H9 (cell line): ENCODE measurements at regions not wholly inside any gene's neighbourhood (a gene's known extent, or its start where the extent isn't known, plus 50 kb on each side); places are given as distances from the start of the nearest gene placed in this dataset.

Experiments
- DNase-seq: peaks from one replicate; pipeline ENCODE4 v3.0.0-alpha.2; 2017
- H2AFZ ChIP-seq: one replicate; pipeline ENCODE4 v1.6.1; 2013; ENCODE audit warnings: mild to moderate bottlenecking, low read length, control low read depth, moderate library complexity
- H2AK5ac ChIP-seq: 2 replicates; pipeline ENCODE4 v1.6.1; 2013; ENCODE audit warnings: low read length, control low read depth, mixed read lengths; ENCODE audit not compliant: insufficient read length
- H2BK120ac ChIP-seq: one replicate; pipeline ENCODE4 v1.6.1; 2013; ENCODE audit warnings: low read depth, mild to moderate bottlenecking, low read length, control low read depth, inconsistent platforms; ENCODE audit not compliant: poor library complexity, severe bottlenecking
- H2BK12ac ChIP-seq: 2 replicates; pipeline ENCODE4 v1.6.1; 2013; ENCODE audit warnings: low read length, control low read depth, mixed read lengths, low read depth; ENCODE audit not compliant: insufficient read length
- H2BK15ac ChIP-seq: 2 replicates; pipeline ENCODE4 v1.6.1; 2013; ENCODE audit warnings: low read depth, low read length, control low read depth
- H2BK20ac ChIP-seq: one replicate; pipeline ENCODE4 v1.6.1; 2013; ENCODE audit warnings: low read depth, mild to moderate bottlenecking, low read length, control low read depth, inconsistent platforms; ENCODE audit not compliant: poor library complexity, severe bottlenecking
- H2BK5ac ChIP-seq: 2 replicates; pipeline ENCODE4 v1.6.1; 2013; ENCODE audit warnings: low read length, control low read depth, mixed read lengths; ENCODE audit not compliant: insufficient read length
- H3K14ac ChIP-seq: 2 replicates; pipeline ENCODE4 v1.6.1; 2013; ENCODE audit warnings: low read length, control low read depth; ENCODE audit not compliant: insufficient read depth
- H3K18ac ChIP-seq: 2 replicates; pipeline ENCODE4 v1.6.1; 2013; ENCODE audit warnings: low read depth, mild to moderate bottlenecking, mixed read lengths, low read length, control low read depth; ENCODE audit not compliant: insufficient read length
- H3K23ac ChIP-seq: 2 replicates; pipeline ENCODE4 v1.6.1; 2013; ENCODE audit warnings: low read length, control low read depth, mixed read lengths, low read depth; ENCODE audit not compliant: insufficient read length
- H3K23me2 ChIP-seq: 2 replicates; pipeline ENCODE4 v1.6.1; 2013; ENCODE audit warnings: low read depth, mild to moderate bottlenecking, mixed read lengths, low read length, control low read depth; ENCODE audit not compliant: insufficient read length, poor library complexity, severe bottlenecking
- H3K27ac ChIP-seq: 2 replicates; pipeline ENCODE4 v1.5.1; 2013; ENCODE audit warnings: low read length, control low read depth, mixed read lengths, low read depth; ENCODE audit not compliant: insufficient read length
- H3K27me3 ChIP-seq: 2 replicates; pipeline ENCODE4 v1.6.1; 2013; ENCODE audit warnings: low read length, control low read depth, inconsistent platforms; ENCODE audit not compliant: insufficient read depth
- H3K4ac ChIP-seq: 2 replicates; pipeline ENCODE4 v1.6.1; 2013; ENCODE audit warnings: low read depth, mild to moderate bottlenecking, control low read depth, inconsistent platforms, low read length, moderate library complexity
- H3K4me1 ChIP-seq: 2 replicates; pipeline ENCODE4 v1.6.1; 2013; ENCODE audit warnings: low read length, control low read depth, inconsistent platforms; ENCODE audit not compliant: insufficient read depth
- H3K4me2 ChIP-seq: 2 replicates; pipeline ENCODE4 v1.6.1; 2013; ENCODE audit warnings: low read length, control low read depth, mixed read lengths; ENCODE audit not compliant: insufficient read length, insufficient read depth
- H3K56ac ChIP-seq: 2 replicates; pipeline ENCODE4 v1.6.1; 2013; ENCODE audit warnings: low read depth, mild to moderate bottlenecking, mixed read lengths, low read length, control low read depth; ENCODE audit not compliant: insufficient read length
- H3K79me1 ChIP-seq: 2 replicates; pipeline ENCODE4 v1.6.1; 2013; ENCODE audit warnings: low read depth, mild to moderate bottlenecking, moderate library complexity, low read length, control low read depth, inconsistent platforms; ENCODE audit not compliant: insufficient read depth, poor library complexity, severe bottlenecking
- H3K79me2 ChIP-seq: 2 replicates; pipeline ENCODE4 v1.6.1; 2013; ENCODE audit warnings: low read length, control low read depth, inconsistent platforms; ENCODE audit not compliant: insufficient read depth
- H3K9ac ChIP-seq: 2 replicates; pipeline ENCODE4 v1.6.1; 2013; ENCODE audit warnings: low read length, control low read depth, mixed read lengths; ENCODE audit not compliant: insufficient read length; ENCODE audit errors: extremely low read depth
- H3K9me3 ChIP-seq: one replicate; pipeline ENCODE4 v1.6.1; 2013; ENCODE audit warnings: low read depth, low read length, inconsistent platforms; ENCODE audit not compliant: control insufficient read depth
- H3T11ph ChIP-seq: one replicate; pipeline ENCODE4 v1.6.1; 2013; ENCODE audit warnings: mild to moderate bottlenecking, low read length, control low read depth, inconsistent platforms
- H4K20me1 ChIP-seq: one replicate; pipeline ENCODE4 v1.6.1; 2013; ENCODE audit not compliant: control insufficient read depth, insufficient read length, insufficient read depth
- H4K5ac ChIP-seq: 2 replicates; pipeline ENCODE4 v1.6.1; 2013; ENCODE audit warnings: low read depth, mild to moderate bottlenecking, mixed read lengths, low read length, control low read depth; ENCODE audit not compliant: insufficient read length
- H4K8ac ChIP-seq: replicated peaks from 2 replicates; pipeline ENCODE4 v1.6.1; 2013; ENCODE audit warnings: low read length, control low read depth, mixed read lengths, low read depth; ENCODE audit not compliant: insufficient read length
- H4K91ac ChIP-seq: 2 replicates; pipeline ENCODE4 v1.6.1; 2013; ENCODE audit warnings: low read depth, mild to moderate bottlenecking, moderate library complexity, mixed read lengths, low read length, control low read depth; ENCODE audit not compliant: insufficient read length
- H3K27ac Mint-ChIP-seq, 3 experiments: 2 replicates in 2 of 3; 3 replicates in 1 of 3; pipeline ENCODE4 v1.8.0; 2020 to 2021; ENCODE audit warnings: mixed read lengths in 3 of 3, mild to moderate bottlenecking in 1 of 3, moderate library complexity in 1 of 3
- H3K27me3 Mint-ChIP-seq: 2 replicates; pipeline ENCODE4 v1.8.0; 2021; ENCODE audit warnings: low read depth, mild to moderate bottlenecking, moderate library complexity, mixed read lengths
- H3K36me3 Mint-ChIP-seq, 3 experiments: 2 replicates in 2 of 3; 3 replicates in 1 of 3; pipeline ENCODE4 v1.8.0; 2020 to 2021; ENCODE audit warnings: low read depth in 3 of 3, mixed read lengths in 3 of 3; ENCODE audit not compliant: insufficient read depth in 1 of 3
- H3K4me1 Mint-ChIP-seq, 2 experiments: 2 replicates each; pipeline ENCODE4 v1.8.0; 2020; ENCODE audit warnings: mixed read lengths in 2 of 2
- H3K4me3 Mint-ChIP-seq, 2 experiments: 2 replicates in 1 of 2; 3 replicates in 1 of 2; pipeline ENCODE4 v1.8.0; 2020 to 2021; ENCODE audit warnings: mild to moderate bottlenecking in 2 of 2, mixed read lengths in 2 of 2, moderate library complexity in 1 of 2
- H3K9me3 Mint-ChIP-seq, 2 experiments: 2 replicates in 1 of 2; 3 replicates in 1 of 2; pipeline ENCODE4 v1.8.0; 2020; ENCODE audit warnings: mild to moderate bottlenecking in 2 of 2, mixed read lengths in 2 of 2, moderate library complexity in 1 of 2
- CTCF ChIP-seq: fragments of 200-600 bp; sonication (generic); conservative IDR thresholded peaks from 3 replicates; pipeline ENCODE4 v1.8.0; 2021; ENCODE audit warnings: antibody characterized with exemption, mild to moderate bottlenecking
- WGBS: extraction: QIAGEN DNeasy Blood & Tissue Kit; methylation state at CpG from one replicate; pipeline ENCODE4 v1.1.7; 2013; ENCODE audit warnings: missing lambda C conversion rate, low lambda C conversion rate, mixed read lengths; ENCODE audit not compliant: insufficient read length; ENCODE audit errors: extremely low coverage; 5-methylcytosine and 5-hydroxymethylcytosine counted together

DNA sequence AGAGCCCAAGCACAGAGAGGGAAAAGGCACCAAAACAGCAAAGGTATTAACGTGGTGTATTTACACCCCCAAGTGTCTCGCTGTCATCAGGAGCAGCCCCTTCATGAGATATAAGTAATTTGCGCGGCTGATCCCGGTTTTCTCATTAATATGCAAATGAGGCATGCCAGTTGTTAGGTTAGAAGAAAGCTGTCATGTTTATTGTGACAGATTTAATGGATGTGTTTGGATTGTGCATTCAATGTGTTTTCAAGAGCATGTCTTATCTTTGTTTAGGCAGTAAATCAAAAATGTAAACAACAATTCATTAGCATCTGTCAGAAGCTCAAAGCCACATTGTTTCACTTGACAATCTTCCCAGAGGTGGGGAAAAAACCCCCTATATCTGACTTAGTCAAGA is 56.5 kb upstream of the CTBP2 start:
- no peak overlapping the region for H3K9ac ChIP-seq
- Mint-ChIP-seq H3K4me1 (peaks cover 12 to 16% of the 10 kb centered on the region in 2 experiments), H3K36me3 (no peaks in the 10 kb centered on the region; a peak in 1 of 7 replicates), H3K9me3 (no peaks in the 10 kb centered on the region; a peak in 1 of 5 replicates), H3K27ac (peak overlapping the region in 1 of 3 experiments; percentile 30; a peak in 1 of 7 replicates), H3K4me3 (no peak overlapping the region), H3K27me3 (peaks cover 3% of the 10 kb centered on the region)
- no peak overlapping the region for H2AK5ac ChIP-seq
- no peak overlapping the region for H3K56ac ChIP-seq
- H4K91ac ChIP-seq: no peak overlapping the region
- H3K27me3 ChIP-seq: no peaks in the 10 kb centered on the region
- no peak for TF ChIP-seq CTCF
- H2BK5ac ChIP-seq: no peak overlapping the region
- no peak overlapping the region for H3K4me2 ChIP-seq
- no peak overlapping the region for H4K8ac ChIP-seq
- H3K14ac ChIP-seq: no peak overlapping the region
- no peak overlapping the region for H2AFZ ChIP-seq
- H3K79me1 ChIP-seq: no peaks in the 10 kb centered on the region
- H2BK12ac ChIP-seq: no peak overlapping the region
- H3K9me3 ChIP-seq: no peaks in the 10 kb centered on the region
- no peak overlapping the region for H3K23ac ChIP-seq
- no peak overlapping the region for H4K5ac ChIP-seq
- no peak overlapping the region for H3K18ac ChIP-seq
- no peak overlapping the region for H3T11ph ChIP-seq
- no peaks in the 10 kb centered on the region for H4K20me1 ChIP-seq
- H3K27ac ChIP-seq: no peak overlapping the region
- no peak overlapping the region for H2BK120ac ChIP-seq
- H2BK15ac ChIP-seq: no peak overlapping the region
- no peak overlapping the region for H3K4ac ChIP-seq
- no peaks in the 10 kb centered on the region for H3K4me1 ChIP-seq
- WGBS: no CpG with 5 or more reads among the region's 5 CpGs
- DNase-seq: no peak
- no peaks in the 10 kb centered on the region for H3K23me2 ChIP-seq
- H2BK20ac ChIP-seq: no peak overlapping the region
- no peaks in the 10 kb centered on the region for H3K79me2 ChIP-seq
